Right lobe of liver (tissue), 4 donors: ENCODE measurements at regions not wholly inside any gene's neighbourhood (a gene's known extent, or its start where the extent isn't known, plus 50 kb on each side); places are given as distances from the start of the nearest gene placed in this dataset.

Source experiments
- POLR2A ChIP-seq: fragments of 450-650 bp; IDR thresholded peaks from one replicate; pipeline ENCODE4 v1.6.1; 2017; ENCODE audit warnings: antibody characterized with exemption, mild to moderate bottlenecking
- TF ChIP-seq, protein P1 (sequence below), 4 donors: fragments of 200-600 bp in 3 of 4; fragments of 450-650 bp in 1 of 4; IDR thresholded peaks; one replicate each; pipeline versions ENCODE4 v1.5.1 to v1.8.0; 2016 to 2022; ENCODE audit warnings: antibody characterized with exemption in 4 of 4, mild to moderate bottlenecking in 2 of 4
- donor health status: DM: no; HTN: no; CAD: no.
- donor health status: DM: no; HTN: no; CAD: no.
- donor health status: DM: no; HTN: yes; CAD: no.

DNA sequence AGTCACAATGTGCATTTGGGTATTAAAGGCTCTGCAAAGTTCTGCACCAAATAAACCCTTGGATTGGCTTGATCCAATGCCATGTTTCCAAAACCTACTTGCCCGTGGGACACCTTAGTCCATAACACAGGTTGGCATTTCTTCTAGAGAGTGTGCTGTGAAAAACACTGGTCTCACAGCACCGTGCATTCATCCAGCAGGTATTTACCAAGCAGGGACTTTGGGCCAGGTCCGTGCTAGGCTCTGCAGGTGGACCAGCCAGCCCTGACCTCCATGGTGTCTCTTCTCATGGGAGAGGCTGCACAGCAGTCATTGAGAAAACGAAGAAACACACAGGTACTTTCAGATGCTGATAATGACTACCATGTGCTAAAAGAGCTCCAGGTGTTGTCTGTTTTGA is 112.6 kb downstream of the CDH26 start:
- no peak for TF ChIP-seq POLR2A
- TF ChIP-seq, protein P1, sequence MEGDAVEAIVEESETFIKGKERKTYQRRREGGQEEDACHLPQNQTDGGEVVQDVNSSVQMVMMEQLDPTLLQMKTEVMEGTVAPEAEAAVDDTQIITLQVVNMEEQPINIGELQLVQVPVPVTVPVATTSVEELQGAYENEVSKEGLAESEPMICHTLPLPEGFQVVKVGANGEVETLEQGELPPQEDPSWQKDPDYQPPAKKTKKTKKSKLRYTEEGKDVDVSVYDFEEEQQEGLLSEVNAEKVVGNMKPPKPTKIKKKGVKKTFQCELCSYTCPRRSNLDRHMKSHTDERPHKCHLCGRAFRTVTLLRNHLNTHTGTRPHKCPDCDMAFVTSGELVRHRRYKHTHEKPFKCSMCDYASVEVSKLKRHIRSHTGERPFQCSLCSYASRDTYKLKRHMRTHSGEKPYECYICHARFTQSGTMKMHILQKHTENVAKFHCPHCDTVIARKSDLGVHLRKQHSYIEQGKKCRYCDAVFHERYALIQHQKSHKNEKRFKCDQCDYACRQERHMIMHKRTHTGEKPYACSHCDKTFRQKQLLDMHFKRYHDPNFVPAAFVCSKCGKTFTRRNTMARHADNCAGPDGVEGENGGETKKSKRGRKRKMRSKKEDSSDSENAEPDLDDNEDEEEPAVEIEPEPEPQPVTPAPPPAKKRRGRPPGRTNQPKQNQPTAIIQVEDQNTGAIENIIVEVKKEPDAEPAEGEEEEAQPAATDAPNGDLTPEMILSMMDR (IDR thresholded peaks at IDR 0.05): no peak
